Body of pancreas (tissue), 4 donors: ENCODE measurements at regions not wholly inside any gene's neighbourhood (a gene's known extent, or its start where the extent isn't known, plus 50 kb on each side); places are given as distances from the start of the nearest gene placed in this dataset.

Experiments used
- POLR2A ChIP-seq, 3 donors: fragments of 450-650 bp; IDR thresholded peaks; one replicate each; pipeline ENCODE4 v1.6.1; 2016; ENCODE audit warnings: antibody characterized with exemption in 3 of 3, mild to moderate bottlenecking in 2 of 3
- TF ChIP-seq, protein P1 (sequence below), 7 experiments: fragments of 450-650 bp in 4 of 7; fragments of 200-600 bp in 3 of 7; sonication (generic) in 3 of 7; IDR thresholded peaks; one replicate each; pipeline ENCODE4 v1.5.1; 2016 to 2019; ENCODE audit warnings: antibody characterized with exemption in 7 of 7

DNA sequence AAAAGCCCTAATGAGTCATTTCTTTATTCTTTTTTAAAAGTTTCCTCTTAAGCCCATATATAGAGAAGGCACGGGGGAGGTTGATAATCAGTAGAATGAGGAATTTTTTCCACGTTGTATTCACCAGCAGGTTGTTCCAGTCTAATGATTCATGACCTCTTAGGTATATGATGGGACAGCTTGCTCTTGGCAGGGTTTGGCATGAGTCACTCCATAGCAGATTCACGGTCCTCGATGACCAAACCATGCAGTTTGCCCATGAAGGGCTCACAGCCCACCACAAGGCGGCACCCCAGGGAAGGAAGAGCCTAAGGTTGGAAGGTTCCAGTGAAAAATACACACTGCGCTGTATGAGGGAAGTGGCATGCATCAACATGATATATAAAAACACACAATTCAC lies 623.8 kb upstream of the DIPK2B start:
- TF ChIP-seq, protein P1, sequence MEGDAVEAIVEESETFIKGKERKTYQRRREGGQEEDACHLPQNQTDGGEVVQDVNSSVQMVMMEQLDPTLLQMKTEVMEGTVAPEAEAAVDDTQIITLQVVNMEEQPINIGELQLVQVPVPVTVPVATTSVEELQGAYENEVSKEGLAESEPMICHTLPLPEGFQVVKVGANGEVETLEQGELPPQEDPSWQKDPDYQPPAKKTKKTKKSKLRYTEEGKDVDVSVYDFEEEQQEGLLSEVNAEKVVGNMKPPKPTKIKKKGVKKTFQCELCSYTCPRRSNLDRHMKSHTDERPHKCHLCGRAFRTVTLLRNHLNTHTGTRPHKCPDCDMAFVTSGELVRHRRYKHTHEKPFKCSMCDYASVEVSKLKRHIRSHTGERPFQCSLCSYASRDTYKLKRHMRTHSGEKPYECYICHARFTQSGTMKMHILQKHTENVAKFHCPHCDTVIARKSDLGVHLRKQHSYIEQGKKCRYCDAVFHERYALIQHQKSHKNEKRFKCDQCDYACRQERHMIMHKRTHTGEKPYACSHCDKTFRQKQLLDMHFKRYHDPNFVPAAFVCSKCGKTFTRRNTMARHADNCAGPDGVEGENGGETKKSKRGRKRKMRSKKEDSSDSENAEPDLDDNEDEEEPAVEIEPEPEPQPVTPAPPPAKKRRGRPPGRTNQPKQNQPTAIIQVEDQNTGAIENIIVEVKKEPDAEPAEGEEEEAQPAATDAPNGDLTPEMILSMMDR (IDR thresholded peaks at IDR 0.05): peak in 1 of 7 experiments; percentile 12
- TF ChIP-seq POLR2A (IDR thresholded peaks at IDR 0.05): no peak
